Thyroid gland (tissue), 4 donors: ENCODE measurements at regions not wholly inside any gene's neighbourhood (a gene's known extent, or its start where the extent isn't known, plus 50 kb on each side); places are given as distances from the start of the nearest gene placed in this dataset.

Experiments used
- CTCF ChIP-seq, 6 experiments: fragments of 200-600 bp in 3 of 6; fragments of 450-650 bp in 3 of 6; sonication (generic) in 3 of 6; IDR thresholded peaks; one replicate each; pipeline ENCODE4 v1.5.1; 2016 to 2019; ENCODE audit warnings: antibody characterized with exemption in 6 of 6, mild to moderate bottlenecking in 2 of 6, inconsistent platforms in 1 of 6, moderate library complexity in 1 of 6
- POLR2A ChIP-seq, 2 donors: fragments of 450-650 bp; IDR thresholded peaks; one replicate each; pipeline ENCODE4 v1.6.1; 2017; ENCODE audit warnings: antibody characterized with exemption in 2 of 2, mild to moderate bottlenecking in 2 of 2, moderate library complexity in 1 of 2

GRCh38 chr3:18827664-18828063, 320.6 kb upstream of the KCNH8 start:
- TF ChIP-seq CTCF (IDR thresholded peaks at IDR 0.05) = no peak
- no peak for TF ChIP-seq POLR2A (IDR thresholded peaks at IDR 0.05)
